Neural progenitor cell (in vitro differentiated cells): ENCODE measurements at regions not wholly inside any gene's neighbourhood (a gene's known extent, or its start where the extent isn't known, plus 50 kb on each side); places are given as distances from the start of the nearest gene placed in this dataset.

Source experiments
- CTCF ChIP-seq: fragments of 200-600 bp; sonication (generic); IDR thresholded peaks from 2 replicates; pipeline ENCODE4 v1.5.1; 2017; ENCODE audit warnings: antibody characterized with exemption, mild to moderate bottlenecking
- EZH2 ChIP-seq: fragments of 200-600 bp; sonication (generic); IDR thresholded peaks from 2 replicates; pipeline ENCODE4 v1.6.1; 2017; ENCODE audit warnings: antibody characterized with exemption, mild to moderate bottlenecking, moderate library complexity

DNA sequence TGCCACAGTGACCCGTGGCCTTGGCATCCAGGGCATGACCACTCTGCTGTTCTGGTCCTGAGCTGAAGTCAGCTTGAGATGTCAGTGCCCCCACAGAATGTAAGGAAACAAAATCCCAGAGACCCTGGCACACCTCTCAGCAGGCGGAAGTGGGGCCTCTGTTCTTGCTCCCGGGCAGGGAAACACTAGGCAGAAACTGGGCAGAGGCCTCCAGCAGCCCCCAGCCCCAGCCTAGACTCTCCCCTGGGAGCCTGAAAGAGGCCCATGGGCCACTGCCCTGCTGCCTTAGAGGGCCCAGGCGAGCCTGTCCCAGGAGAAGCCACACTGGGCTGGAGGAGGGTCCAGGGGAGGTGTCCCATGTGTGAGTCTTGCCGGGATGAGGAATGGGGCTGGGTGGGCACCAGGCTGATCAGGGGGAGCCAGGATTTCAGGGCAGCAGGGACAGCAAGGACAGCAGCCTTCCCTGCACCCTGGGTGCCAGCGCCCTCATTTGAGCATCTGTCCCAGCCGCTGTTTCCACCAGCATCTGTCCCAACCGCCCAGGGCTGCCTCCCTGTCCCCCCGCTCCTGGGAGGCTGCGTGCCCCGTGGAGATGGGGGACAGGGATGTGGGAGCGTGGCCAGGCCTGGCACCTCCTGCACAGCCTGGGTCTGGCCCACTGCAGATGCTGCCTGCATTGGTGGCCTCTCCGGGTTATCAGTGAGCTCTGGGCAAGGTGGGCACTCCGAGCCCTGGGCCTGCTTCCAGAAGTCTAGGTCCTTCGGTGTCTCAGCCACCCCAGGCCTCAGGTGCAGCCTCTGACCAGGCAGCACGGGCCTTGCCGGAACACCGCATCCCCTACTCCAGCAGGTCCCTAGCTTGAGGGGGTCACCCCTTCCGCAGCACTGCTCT is 1072.4 kb downstream of the BRD1 start:
- TF ChIP-seq CTCF (no peak), EZH2 (no peak)
